NB4 (cell line): ENCODE measurements at regions not wholly inside any gene's neighbourhood (a gene's known extent, or its start where the extent isn't known, plus 50 kb on each side); places are given as distances from the start of the nearest gene placed in this dataset.

Experiments used
- DNase-seq: peaks from one replicate; pipeline ENCODE4 v3.0.0; 2010; ENCODE audit warnings: low read depth
- H3K4me3 ChIP-seq: one replicate; pipeline ENCODE4 v1.5.1; 2011; ENCODE audit warnings: mild to moderate bottlenecking, low read depth, low read length, moderate library complexity
- CTCF ChIP-seq: IDR thresholded peaks from one replicate; pipeline ENCODE4 v1.5.1; 2012; ENCODE audit warnings: low read depth, low read length
- MYC ChIP-seq: IDR thresholded peaks from 2 replicates; pipeline ENCODE4 v1.6.1; 2011; ENCODE audit warnings: low read depth, low read length
- POLR2A ChIP-seq: IDR thresholded peaks from 2 replicates; pipeline ENCODE4 v1.6.1; 2011; ENCODE audit warnings: mild to moderate bottlenecking; ENCODE audit not compliant: insufficient read length; ENCODE audit errors: extremely low read depth
- TF ChIP-seq, protein P1 (sequence below): IDR thresholded peaks from 2 replicates; pipeline ENCODE4 v1.6.1; 2011; ENCODE audit warnings: low read depth, low read length

DNA sequence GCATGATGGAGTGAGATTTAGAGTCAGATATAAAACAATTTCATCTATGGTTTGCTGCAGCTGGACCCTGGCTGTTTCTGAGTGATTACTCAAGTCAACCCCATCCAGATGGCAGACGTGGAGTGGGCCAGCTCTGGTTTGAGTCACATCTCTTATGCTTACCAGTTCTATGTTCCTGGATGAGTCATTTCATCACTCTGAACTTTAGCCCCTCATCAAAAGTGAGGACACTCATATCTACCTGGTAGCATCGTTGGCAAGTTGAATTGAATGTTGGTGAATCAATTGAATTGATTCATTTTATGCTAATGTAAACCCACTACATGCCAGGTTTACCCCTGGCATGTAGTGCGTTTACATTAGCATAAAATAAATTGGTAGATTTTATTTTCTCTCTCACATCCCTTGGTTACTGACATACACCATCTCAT, 176.4 kb downstream of the FGF18 start:
- TF ChIP-seq MYC = no peak
- no peak for TF ChIP-seq POLR2A
- TF ChIP-seq, protein P1, sequence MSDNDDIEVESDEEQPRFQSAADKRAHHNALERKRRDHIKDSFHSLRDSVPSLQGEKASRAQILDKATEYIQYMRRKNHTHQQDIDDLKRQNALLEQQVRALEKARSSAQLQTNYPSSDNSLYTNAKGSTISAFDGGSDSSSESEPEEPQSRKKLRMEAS = no peak
- no peak for TF ChIP-seq CTCF
- no peak overlapping the region for H3K4me3 ChIP-seq
- DNase-seq = no peak

DNA sequence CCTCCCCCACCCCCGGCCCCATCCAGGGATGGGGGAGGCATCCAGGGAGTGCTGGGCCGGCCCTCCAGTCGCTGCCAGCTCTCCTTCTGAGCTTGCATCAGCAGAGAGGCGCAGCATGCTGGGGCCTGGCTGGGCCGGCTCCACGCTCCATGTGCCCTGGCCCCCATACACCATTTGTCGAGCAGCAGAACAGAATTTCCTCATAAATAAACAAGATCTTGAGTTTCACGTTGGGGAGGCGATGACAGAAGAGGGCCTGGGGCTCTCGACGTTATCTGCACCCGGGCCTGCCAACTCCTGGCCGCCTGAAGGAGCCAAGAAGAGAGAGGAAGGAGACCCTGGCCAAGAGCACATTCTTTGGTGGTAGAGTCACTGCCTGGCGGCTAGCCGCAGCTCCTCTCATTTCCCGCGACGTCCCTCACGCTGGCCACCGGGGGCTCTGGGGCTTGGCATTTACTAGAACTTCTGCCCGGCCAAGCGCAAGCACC, 177.0 kb downstream of the FGF18 start:
- no peak for DNase-seq
- no peak for TF ChIP-seq POLR2A
- no peak for TF ChIP-seq CTCF
- TF ChIP-seq, protein P1 = no peak
- TF ChIP-seq MYC = no peak
- H3K4me3 ChIP-seq = no peak overlapping the region

GRCh38 chr5:171597946-171598640, 178.6 kb downstream of the FGF18 start:
- DNase-seq = peak; percentile 20
- TF ChIP-seq CTCF (peak; percentile 39), MYC (no peak), POLR2A (no peak)
- TF ChIP-seq, protein P1 = no peak
- H3K4me3 ChIP-seq = no peak overlapping the region

DNA sequence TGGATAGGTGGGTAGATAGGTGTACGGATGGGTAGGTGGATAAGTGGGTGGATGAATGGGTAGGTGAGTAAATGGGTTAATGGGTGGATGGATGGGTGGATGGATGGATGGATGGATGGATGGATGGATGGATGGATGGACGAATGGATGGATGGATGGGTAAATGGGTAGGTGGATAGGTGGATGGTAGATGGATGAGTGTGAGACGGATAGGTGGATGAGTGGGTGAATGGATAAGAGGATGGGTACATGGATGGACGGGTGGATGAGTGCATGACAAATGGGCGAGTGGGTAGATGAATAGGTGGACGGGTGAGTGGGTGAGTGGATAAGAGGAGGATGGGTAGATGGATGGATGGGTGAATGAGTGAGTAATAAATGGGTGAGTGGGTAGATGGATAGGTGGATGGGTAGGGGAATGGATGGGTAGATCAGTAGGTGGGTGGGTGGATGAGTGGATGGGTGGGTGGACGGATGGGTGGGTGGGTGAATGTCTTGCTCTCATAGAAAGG, 179.2 kb downstream of the FGF18 start:
- H3K4me3 ChIP-seq = no peak overlapping the region
- no peak for DNase-seq
- TF ChIP-seq POLR2A (no peak), MYC (no peak), CTCF (no peak)
- TF ChIP-seq, protein P1 = no peak

DNA sequence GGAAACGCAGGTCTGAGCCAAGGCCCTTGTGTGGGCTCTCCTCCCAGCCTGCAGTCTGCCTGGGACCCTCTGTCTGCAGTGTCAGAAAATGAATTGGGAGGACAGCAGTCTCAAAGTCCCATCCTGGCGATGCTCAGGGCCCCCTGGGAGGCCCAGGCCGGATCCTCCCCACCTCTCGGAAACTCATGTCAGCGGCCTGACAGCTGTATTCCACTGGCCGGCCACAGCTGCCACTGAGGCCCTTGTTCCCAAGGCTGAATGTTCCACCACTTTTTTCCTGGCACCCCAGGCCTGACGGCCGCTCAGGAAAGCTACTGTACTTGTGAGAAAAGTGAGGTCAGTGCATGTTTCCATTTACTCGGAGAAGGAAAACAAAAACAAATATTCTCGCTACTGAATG, 180.0 kb downstream of the FGF18 start:
- DNase-seq = no peak
- TF ChIP-seq POLR2A = no peak
- TF ChIP-seq, protein P1 = no peak
- no peak for TF ChIP-seq CTCF
- TF ChIP-seq MYC = no peak
- no peak overlapping the region for H3K4me3 ChIP-seq
